ENCODE measurements at regions not wholly inside any gene's neighbourhood (a gene's known extent, or its start where the extent isn't known, plus 50 kb on each side); places are given as distances from the start of the nearest gene placed in this dataset.

DNA sequence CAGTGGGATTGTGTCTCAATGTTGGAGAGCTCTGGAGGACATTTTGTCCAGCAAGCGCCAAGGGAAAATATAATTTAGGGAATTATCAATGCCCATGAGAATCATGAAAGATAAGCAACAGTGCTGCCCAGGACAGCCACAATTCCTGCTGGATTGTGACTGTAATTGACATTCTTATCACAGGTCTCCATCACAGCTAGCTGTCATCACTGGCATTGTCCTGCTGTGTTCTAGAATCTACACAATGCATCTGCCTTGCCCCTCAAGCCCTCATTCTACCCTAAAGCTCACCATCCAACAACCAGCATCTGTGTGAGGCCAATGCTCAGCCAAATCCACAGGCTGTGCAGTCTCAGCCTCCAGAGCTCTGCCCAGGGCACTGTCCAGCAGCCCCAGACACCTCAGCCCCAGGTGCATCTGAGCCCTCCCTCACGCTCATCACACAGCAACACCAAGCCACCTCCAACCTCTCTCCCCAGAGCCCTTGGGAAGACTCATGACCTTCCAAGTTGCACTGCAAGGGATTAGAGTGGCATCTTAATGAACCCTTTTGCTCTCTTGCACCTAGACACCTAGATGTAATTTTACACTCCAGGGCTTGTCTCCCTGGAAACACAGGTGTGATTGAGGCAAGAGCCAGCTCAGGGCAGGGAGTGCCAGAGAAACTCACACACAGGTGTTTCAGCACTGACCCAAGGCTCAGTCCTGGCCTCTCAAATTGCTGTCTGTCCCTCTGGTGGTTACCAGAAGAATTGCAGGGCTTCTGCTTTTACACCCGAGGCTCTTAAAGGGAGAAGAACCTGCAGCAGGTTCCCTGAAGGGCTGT is 85.2 kb upstream of the PHACTR3 start:
- TF ChIP-seq POLR2A (IDR thresholded peaks at IDR 0.05) = no peak
- TF ChIP-seq, protein P1, sequence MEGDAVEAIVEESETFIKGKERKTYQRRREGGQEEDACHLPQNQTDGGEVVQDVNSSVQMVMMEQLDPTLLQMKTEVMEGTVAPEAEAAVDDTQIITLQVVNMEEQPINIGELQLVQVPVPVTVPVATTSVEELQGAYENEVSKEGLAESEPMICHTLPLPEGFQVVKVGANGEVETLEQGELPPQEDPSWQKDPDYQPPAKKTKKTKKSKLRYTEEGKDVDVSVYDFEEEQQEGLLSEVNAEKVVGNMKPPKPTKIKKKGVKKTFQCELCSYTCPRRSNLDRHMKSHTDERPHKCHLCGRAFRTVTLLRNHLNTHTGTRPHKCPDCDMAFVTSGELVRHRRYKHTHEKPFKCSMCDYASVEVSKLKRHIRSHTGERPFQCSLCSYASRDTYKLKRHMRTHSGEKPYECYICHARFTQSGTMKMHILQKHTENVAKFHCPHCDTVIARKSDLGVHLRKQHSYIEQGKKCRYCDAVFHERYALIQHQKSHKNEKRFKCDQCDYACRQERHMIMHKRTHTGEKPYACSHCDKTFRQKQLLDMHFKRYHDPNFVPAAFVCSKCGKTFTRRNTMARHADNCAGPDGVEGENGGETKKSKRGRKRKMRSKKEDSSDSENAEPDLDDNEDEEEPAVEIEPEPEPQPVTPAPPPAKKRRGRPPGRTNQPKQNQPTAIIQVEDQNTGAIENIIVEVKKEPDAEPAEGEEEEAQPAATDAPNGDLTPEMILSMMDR (IDR thresholded peaks at IDR 0.05) = peak in 1 of 3 donors; percentile 12
